HG02884 (cell line): ENCODE measurements at regions not wholly inside any gene's neighbourhood (a gene's known extent, or its start where the extent isn't known, plus 50 kb on each side); places are given as distances from the start of the nearest gene placed in this dataset.
"Not testable (repeated sequence)": the region's sequence is repeated elsewhere in the genome, so short reads cannot be mapped to it uniquely, and the experiment has no call there.

ENCODE experiments used
- ATAC-seq: cut with Tn5 transposase; IDR thresholded peaks from one replicate; pipeline ENCODE4 v1.9.1; 2021; ENCODE audit warnings: mild to moderate bottlenecking, moderate library complexity; ENCODE audit not compliant: unreplicated experiment

- ATAC-seq, result no peak
These were observed 437.9 kb upstream of the PLXNA2 start for GRCh38 chr1:208681878-208682663.

DNA sequence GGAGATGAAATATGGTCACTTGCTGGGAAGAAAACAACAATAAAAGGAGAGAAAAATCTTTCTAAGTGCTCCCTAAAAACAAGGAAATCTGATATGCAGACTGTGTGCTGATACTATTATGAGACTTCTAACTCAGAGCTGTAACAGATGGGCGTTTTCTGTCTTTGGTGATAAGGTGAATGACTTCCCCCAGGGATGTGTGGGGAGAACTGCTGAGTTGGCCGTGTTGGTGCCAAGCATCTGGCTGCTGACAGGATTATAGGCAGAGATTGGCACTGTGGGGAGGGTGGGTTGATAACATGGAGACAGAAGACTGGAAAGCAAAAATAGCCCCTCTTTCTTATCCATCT is 438.5 kb upstream of the PLXNA2 start:
- ATAC-seq, result no peak

DNA sequence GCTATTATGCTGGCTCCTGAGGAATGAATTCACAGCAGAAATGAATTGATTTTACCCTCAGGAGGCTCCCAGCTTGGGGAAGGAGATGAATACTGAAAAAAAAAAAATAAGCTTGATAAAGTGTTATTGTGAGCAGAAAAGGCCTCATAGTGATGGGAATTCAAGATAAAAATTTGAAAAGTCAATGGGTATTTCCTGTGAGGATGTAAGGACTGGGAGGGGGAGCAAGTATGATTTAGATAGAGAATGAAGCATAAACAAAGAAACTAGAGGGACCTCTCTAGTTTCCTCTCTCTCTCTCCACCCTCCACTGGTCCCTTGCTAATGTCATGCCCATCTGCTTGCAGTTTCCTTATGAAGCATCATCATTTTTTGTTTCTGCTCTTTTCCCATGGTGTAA is 439.0 kb upstream of the PLXNA2 start:
- ATAC-seq, result no peak

DNA sequence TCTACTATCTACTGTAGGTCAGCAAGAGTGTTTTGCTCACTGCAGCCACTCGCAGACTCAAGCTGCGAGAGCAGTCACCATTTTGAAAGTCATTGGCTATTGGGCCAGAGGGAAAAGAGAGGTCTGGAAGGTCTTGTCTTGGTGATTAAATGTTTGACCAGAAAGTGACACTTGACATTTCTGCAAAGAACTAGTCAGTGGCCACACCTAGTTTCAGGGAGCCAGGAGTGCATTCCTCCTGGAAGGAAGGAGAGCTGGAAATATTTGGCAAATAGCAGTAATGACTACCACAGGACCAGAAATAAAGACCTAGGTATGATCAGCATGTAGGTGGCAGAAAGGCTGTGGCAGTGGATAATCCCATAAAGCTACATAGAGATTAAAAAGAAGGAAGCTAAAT is 440.0 kb upstream of the PLXNA2 start:
- ATAC-seq, result no peak

- no peak for ATAC-seq
These were observed 442.4 kb upstream of the PLXNA2 start for GRCh38 chr1:208686592-208686991.

- ATAC-seq, result no peak
These were observed 444.6 kb upstream of the PLXNA2 start for GRCh38 chr1:208688656-208689315.

DNA sequence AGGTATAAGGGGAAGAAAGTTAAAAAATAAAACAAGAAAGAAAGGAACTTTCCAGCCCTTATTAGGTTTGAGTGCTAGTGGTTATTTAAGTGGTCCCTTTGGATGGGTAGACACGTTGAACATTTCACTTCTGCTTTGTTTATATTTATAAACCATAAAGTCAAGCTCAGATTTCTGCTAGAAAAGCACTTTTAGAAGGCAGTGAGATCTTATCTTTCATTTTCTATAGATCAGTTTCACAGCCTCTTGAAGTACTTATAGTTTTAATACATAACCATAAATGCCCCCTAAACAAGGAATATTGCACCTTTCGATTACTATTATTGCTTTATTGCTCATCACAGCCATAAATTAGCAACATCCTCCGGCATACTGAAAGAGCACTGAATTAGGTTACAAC is 446.8 kb upstream of the PLXNA2 start:
- ATAC-seq, result peak; percentile 59

GRCh38 chr1:208709981-208710380 is 465.8 kb upstream of the PLXNA2 start:
- ATAC-seq, result no peak

GRCh38 chr1:208714323-208714722 is 470.1 kb upstream of the PLXNA2 start:
- ATAC-seq, result no peak

DNA sequence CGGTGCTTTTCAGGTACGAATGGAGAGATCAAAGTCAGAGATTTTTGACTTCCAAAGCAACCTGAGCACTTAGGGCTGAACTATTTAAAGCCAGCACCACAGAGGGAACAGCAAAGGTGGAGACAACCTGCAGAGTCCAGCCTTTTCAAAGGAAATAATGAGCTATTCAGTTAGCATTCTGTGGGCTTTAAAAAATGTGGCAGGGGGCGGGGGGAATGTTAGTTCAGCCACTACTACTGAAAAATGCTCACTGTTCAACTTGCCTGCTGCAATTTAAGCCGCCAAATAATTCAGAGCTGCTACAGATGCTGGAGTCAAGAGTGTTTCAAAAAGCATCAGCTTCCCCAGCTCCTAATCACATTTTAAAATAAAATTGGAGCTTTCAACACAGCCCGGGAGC is 473.3 kb upstream of the PLXNA2 start:
- no peak for ATAC-seq

DNA sequence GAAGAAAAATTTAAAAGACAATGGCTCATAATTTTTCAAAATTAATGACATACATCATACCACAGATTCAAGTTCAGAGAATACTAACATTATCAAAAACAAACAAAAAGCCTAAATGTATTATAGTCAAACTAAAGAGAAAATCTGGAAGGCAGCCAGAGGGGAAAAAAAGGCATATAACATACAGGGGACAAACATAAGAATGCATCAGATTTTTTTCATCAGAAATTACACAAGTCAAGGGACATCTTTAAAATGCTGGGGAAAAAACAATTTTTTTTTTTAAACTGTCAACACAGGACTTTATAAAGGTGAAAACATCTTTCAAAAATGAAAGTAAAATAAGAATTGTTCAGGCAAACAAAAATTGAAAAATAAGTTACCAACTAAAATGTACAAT is 478.4 kb upstream of the PLXNA2 start:
- no peak for ATAC-seq

GRCh38 chr1:208724079-208724478 is 479.9 kb upstream of the PLXNA2 start:
- ATAC-seq, result no peak

DNA sequence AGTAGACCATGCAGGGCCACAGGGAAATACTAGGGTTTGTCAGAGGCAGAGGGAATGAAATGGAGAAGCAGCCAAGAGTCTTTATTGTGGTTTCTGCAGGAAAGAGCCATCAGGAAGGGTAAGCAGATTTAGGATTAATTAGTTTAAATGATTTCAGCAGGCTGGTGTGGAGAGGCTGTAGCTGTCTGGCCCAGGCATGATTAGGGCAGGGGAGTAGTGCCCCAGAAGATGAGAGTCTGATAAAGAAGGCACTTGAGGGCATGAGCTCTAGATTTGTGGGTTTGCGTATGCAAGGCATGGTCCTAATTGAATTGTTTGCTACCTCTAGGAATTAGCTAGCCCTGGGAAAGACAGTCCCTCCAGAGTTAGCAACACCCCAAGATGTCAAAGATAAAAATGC is 484.6 kb upstream of the PLXNA2 start:
- ATAC-seq, result no peak

- peak; percentile 87 for ATAC-seq
These were observed 488.0 kb upstream of the PLXNA2 start for GRCh38 chr1:208731981-208732821.

GRCh38 chr1:208737161-208737560 is 493.0 kb upstream of the PLXNA2 start:
- no peak for ATAC-seq

DNA sequence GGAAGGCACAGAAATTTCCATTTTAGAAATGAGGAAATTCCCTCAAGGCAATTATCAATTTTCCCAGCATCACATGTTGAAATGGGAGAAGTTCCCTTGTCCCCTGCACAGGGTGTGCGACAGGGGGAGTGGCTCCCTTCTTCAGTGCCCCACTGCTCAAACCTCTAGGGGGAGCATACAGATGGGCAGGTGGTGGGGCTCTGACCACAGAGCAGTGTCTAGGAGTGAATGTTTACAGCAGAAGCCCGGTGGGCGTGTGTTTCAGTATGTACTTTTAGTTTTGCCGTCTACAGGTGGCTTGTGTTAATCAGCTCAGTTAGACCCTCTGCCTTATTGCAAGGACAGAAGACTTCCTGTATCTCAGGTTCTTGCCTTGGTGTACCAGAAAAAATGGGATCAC is 493.7 kb upstream of the PLXNA2 start:
- ATAC-seq, result peak; percentile 78

- ATAC-seq, result not testable (repeated sequence)
These were observed 495.5 kb upstream of the PLXNA2 start for GRCh38 chr1:208739636-208740035.

- no peak for ATAC-seq
These were observed 497.1 kb upstream of the PLXNA2 start for GRCh38 chr1:208741296-208741695.

- no peak for ATAC-seq
These were observed 499.2 kb upstream of the PLXNA2 start for GRCh38 chr1:208743361-208743760.

DNA sequence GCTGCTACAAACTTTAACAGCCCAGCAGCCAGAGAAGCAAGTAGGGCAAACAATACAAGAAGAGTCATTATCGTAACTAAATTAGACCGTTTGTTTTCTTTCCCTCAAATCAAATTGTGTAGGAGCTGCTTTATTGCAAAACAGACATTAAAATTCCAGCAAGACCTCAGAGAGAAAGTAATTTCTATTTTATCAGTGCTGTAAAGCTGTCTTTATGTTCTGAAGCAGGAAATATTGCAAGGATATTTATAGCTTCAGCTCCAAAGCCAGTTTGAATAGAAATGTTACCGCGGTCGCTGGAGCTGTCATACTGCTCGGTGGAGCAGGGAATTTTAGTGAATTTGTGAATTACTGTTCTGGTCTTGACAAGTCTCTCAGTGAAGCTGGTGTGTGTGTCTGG is 503.8 kb upstream of the PLXNA2 start:
- no peak for ATAC-seq

GRCh38 chr1:208748387-208749165 is 504.4 kb upstream of the PLXNA2 start:
- ATAC-seq, result no peak
